Panc1 (cell line): ENCODE measurements at regions not wholly inside any gene's neighbourhood (a gene's known extent, or its start where the extent isn't known, plus 50 kb on each side); places are given as distances from the start of the nearest gene placed in this dataset.

Source experiments
- POLR2AphosphoS5 ChIP-seq: IDR thresholded peaks from 2 replicates; pipeline ENCODE4 v1.6.1; 2012; ENCODE audit warnings: mild to moderate bottlenecking, low read depth, low read length, moderate library complexity
- TF ChIP-seq, protein P1 (sequence below): fragments of 450-650 bp; IDR thresholded peaks from 2 replicates; pipeline ENCODE4 v1.5.1; 2017; ENCODE audit warnings: mild to moderate bottlenecking

DNA sequence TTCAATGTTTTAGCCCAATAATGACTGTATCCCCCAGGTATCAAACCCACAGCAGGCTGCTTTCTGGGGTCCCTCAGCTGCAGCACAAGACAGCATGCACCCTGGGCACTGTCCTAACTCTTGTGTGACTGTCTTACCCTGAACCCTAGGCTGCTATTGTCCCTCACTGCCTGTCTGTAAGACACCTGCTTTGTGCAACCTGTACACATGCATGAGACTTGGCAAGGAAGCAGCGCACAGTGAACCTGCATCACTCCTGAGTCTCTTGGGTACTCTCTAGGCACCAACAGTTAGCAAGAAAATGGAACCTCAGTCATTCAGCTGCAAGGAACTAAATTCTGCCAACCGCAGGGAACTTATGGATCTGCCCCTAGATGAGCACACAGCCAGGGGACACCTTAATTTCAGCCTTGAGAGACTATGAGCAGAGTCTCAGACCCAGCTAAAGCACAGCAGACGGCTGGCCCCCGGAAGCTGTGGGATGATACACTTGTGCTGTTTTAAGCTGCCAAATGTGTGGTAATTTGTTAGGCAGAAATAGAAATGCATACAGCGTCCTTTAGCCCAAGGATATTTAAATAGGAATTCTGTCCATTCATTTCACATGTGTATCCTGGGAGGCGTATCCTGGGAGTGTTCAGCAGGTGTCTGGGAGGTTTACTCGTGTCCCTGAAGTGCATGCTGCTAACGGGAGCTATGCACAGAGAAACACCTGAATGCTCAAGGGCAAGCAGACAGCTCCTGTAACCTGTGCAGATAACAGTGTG is 223.8 kb downstream of the KLF13 start:
- TF ChIP-seq, protein P1, sequence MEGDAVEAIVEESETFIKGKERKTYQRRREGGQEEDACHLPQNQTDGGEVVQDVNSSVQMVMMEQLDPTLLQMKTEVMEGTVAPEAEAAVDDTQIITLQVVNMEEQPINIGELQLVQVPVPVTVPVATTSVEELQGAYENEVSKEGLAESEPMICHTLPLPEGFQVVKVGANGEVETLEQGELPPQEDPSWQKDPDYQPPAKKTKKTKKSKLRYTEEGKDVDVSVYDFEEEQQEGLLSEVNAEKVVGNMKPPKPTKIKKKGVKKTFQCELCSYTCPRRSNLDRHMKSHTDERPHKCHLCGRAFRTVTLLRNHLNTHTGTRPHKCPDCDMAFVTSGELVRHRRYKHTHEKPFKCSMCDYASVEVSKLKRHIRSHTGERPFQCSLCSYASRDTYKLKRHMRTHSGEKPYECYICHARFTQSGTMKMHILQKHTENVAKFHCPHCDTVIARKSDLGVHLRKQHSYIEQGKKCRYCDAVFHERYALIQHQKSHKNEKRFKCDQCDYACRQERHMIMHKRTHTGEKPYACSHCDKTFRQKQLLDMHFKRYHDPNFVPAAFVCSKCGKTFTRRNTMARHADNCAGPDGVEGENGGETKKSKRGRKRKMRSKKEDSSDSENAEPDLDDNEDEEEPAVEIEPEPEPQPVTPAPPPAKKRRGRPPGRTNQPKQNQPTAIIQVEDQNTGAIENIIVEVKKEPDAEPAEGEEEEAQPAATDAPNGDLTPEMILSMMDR: no peak
- no peak for TF ChIP-seq POLR2AphosphoS5
